Endothelial cell of umbilical vein (primary cell): ENCODE measurements at regions not wholly inside any gene's neighbourhood (a gene's known extent, or its start where the extent isn't known, plus 50 kb on each side); places are given as distances from the start of the nearest gene placed in this dataset.

ENCODE experiments used
- BruUV-seq: library from RNA; stranded (reverse); fragments of 400-500 nt; replicated peaks from 2 replicates; lab custom pipeline; 2021; lab: Mats Ljungman, UMichigan
- CTCF ChIA-PET: fragments of 300-600, 350-600 bp; sonication (Branson Sonifier 250); formaldehyde crosslinking; loops from one replicate; lab custom pipeline; 2021; ENCODE audit warnings: antibody characterized with exemption, inconsistent platforms; lab: Charles Lee
- POLR2A ChIA-PET: fragments of 300-600, 350-600 bp; sonication (Branson Sonifier 250); formaldehyde crosslinking; loops from one replicate; lab custom pipeline; 2021; ENCODE audit warnings: antibody characterized with exemption, inconsistent platforms; lab: Charles Lee
- DNase-seq: peaks from one replicate; pipeline ENCODE4 v3.0.0-alpha.2; 2011; ENCODE audit warnings: low read depth, low spot score
- FAIRE-seq: peaks from 2 replicates; lab custom pipeline; 2011; peaks lifted over from hg19 to GRCh38; lab: Jason Lieb, UNC
- H2AFZ ChIP-seq: 2 replicates; pipeline ENCODE4 v1.6.0; 2012; ENCODE audit warnings: low read depth, low read length, control low read depth, inconsistent platforms
- H3K27ac ChIP-seq: 2 replicates; pipeline ENCODE4 v1.5.1; 2011; ENCODE audit warnings: low read depth, mild to moderate bottlenecking, control low read depth, low read length, moderate library complexity; ENCODE audit not compliant: insufficient read depth
- H3K27me3 ChIP-seq, 2 experiments: 2 replicates each; pipeline versions ENCODE4 v1.6.0 to v1.6.1; 2011; ENCODE audit warnings: low read length in 2 of 2, mixed read lengths in 1 of 2; ENCODE audit not compliant: control insufficient read depth in 2 of 2, insufficient read depth in 2 of 2
- H3K36me3 ChIP-seq, 2 experiments: 2 replicates in 1 of 2; 3 replicates in 1 of 2; pipeline ENCODE4 v1.5.1; 2011; ENCODE audit warnings: low read length in 2 of 2, mild to moderate bottlenecking in 1 of 2, moderate library complexity in 1 of 2; ENCODE audit not compliant: control insufficient read depth in 2 of 2, insufficient read depth in 2 of 2; ENCODE audit errors: extremely low read depth in 1 of 2
- H3K4me1 ChIP-seq: 3 replicates; pipeline ENCODE4 v1.5.1; 2011; ENCODE audit warnings: mild to moderate bottlenecking, low read length; ENCODE audit not compliant: control insufficient read depth, insufficient read depth; ENCODE audit errors: extremely low read depth
- H3K4me2 ChIP-seq: 2 replicates; pipeline ENCODE4 v1.6.1; 2011; ENCODE audit warnings: low read length, control low read depth, mixed read lengths; ENCODE audit not compliant: insufficient read depth
- H3K4me3 ChIP-seq, 3 experiments: fragments of 200-600 bp in 1 of 3; sonication (generic), shearing (Covaris generic) in 1 of 3; replicated peaks in 1 of 3; 2 replicates each; pipeline ENCODE4 v1.5.1; 2011 to 2016; ENCODE audit warnings: control low read depth in 3 of 3, low read length in 3 of 3, mild to moderate bottlenecking in 2 of 3, inconsistent platforms in 1 of 3, low read depth in 1 of 3, moderate library complexity in 1 of 3; ENCODE audit not compliant: insufficient read depth in 1 of 3
- H3K79me2 ChIP-seq: 2 replicates; pipeline ENCODE4 v1.6.0; 2012; ENCODE audit warnings: low read length, inconsistent platforms; ENCODE audit not compliant: control insufficient read depth, insufficient read depth
- H3K9ac ChIP-seq: replicated peaks from 2 replicates; pipeline ENCODE3; 2011; ENCODE audit warnings: low read length, control low read depth; ENCODE audit not compliant: insufficient read depth; ENCODE audit errors: extremely low read depth
- H3K9me1 ChIP-seq: replicated peaks from 3 replicates; pipeline ENCODE4 v1.6.0; 2011; ENCODE audit warnings: mild to moderate bottlenecking, low read length; ENCODE audit not compliant: control insufficient read depth, insufficient read depth; ENCODE audit errors: extremely low read depth
- H3K9me3 ChIP-seq: replicated peaks from 2 replicates; pipeline ENCODE4 v1.5.1; 2012; ENCODE audit warnings: low read length, inconsistent platforms; ENCODE audit not compliant: control insufficient read depth, insufficient read depth
- H4K20me1 ChIP-seq: replicated peaks from 2 replicates; pipeline ENCODE3; 2011; ENCODE audit warnings: mild to moderate bottlenecking, low read length; ENCODE audit not compliant: control insufficient read depth, insufficient read depth; ENCODE audit errors: extremely low read depth
- CTCF ChIP-seq, 2 donors: IDR thresholded peaks; 1 replicate in 1 of 2; 2 replicates in 1 of 2; pipeline ENCODE4 v1.5.1; 2011; ENCODE audit warnings: low read length in 2 of 2, mild to moderate bottlenecking in 2 of 2, moderate library complexity in 2 of 2, control low read depth in 1 of 2, inconsistent platforms in 1 of 2, low read depth in 1 of 2; ENCODE audit not compliant: insufficient read depth in 1 of 2; ENCODE audit errors: extremely low read depth in 1 of 2
- EZH2 ChIP-seq: IDR thresholded peaks from 2 replicates; pipeline ENCODE4 v1.6.1; 2012; ENCODE audit warnings: borderline replicate concordance, low read depth, mild to moderate bottlenecking, moderate library complexity, low read length, inconsistent platforms; ENCODE audit not compliant: severe bottlenecking
- GATA2 ChIP-seq: IDR thresholded peaks from 2 replicates; pipeline ENCODE4 v1.7.0; 2011; ENCODE audit warnings: low read depth, mild to moderate bottlenecking, moderate library complexity, mixed read lengths, low read length; ENCODE audit not compliant: insufficient read length, insufficient read depth
- MAX ChIP-seq: IDR thresholded peaks from 2 replicates; pipeline ENCODE4 v1.6.1; 2011; ENCODE audit not compliant: insufficient read depth, insufficient read length
- POLR2AphosphoS5 ChIP-seq: IDR thresholded peaks from 2 replicates; pipeline ENCODE4 v1.6.1; 2012; ENCODE audit warnings: low read depth, mild to moderate bottlenecking, control low read depth, low read length, moderate library complexity; ENCODE audit not compliant: insufficient read depth
- dilution Hi-C: fragments of 300-500 bp; cut with MboI; formaldehyde crosslinking; loops from one replicate; pipeline ENCODE4 v1.15.0; 2019; ENCODE audit warnings: low sequenced_read_pairs; ENCODE audit not compliant: extremely low pct_ligation_motif_present
- intact Hi-C: fragments of 100-400 bp; cut with micrococcal nuclease; formaldehyde crosslinking; loops from one replicate; pipeline ENCODE4 v1.10.0; 2022

DNA sequence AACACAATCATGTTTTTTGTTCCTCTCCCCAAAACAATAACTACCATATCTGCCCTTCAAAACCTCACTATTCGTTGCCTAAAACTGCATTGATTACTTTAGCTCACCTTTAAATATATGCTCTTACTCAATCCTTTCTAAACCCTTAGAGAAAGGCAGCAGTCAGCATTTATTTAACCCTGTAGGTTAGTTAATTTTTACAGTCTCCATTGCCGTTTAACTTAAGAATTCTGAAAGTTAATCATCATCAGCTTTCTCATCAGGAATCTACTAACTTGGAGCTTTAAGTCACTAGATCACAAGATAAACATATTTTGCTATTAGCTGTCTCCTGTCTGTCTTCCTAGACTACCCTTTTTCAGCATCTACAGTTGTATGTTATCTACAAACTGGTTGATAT lies 991.9 kb downstream of the EPHA7 start:
- dilution Hi-C loops: no loop called here
- intact Hi-C loops: no loop called here

More for the DNA sequence above, 991.9 kb downstream of the EPHA7 start:
- POLR2A ChIA-PET: no interaction called here
- no TSS peak for BruUV-seq
- Histone ChIP-seq H3K9ac (no peak overlapping the region), H3K4me1 (no peaks in the 10 kb centered on the region), H3K27me3 (no peaks in the 10 kb centered on the region), H3K4me2 (no peak overlapping the region), H3K9me1 (no peaks in the 10 kb centered on the region), H3K27ac (no peak overlapping the region), H3K4me3 (no peak overlapping the region), H4K20me1 (no peaks in the 10 kb centered on the region), H2AFZ (no peak overlapping the region), H3K9me3 (no peaks in the 10 kb centered on the region), H3K79me2 (no peaks in the 10 kb centered on the region), H3K36me3 (no peaks in the 10 kb centered on the region)
- no peak for DNase-seq
- FAIRE-seq: no peak
- CTCF ChIA-PET: no interaction called here
- TF ChIP-seq GATA2 (no peak), CTCF (IDR thresholded peaks at IDR 0.05; ENCODE audit: extremely low read depth in 1 of 2, insufficient read depth in 1 of 2, low read depth in 1 of 2, low read length in 2 of 2) (no peak), MAX (no peak), POLR2AphosphoS5 (no peak), EZH2 (no peak)
